DOHH2 (cell line): ENCODE measurements at regions not wholly inside any gene's neighbourhood (a gene's known extent, or its start where the extent isn't known, plus 50 kb on each side); places are given as distances from the start of the nearest gene placed in this dataset.

Source experiments
- EZH2phosphoT487 ChIP-seq: fragments of 200-600 bp; sonication (generic); IDR thresholded peaks from 2 replicates; pipeline ENCODE4 v1.6.1; 2017; ENCODE audit warnings: borderline replicate concordance, mild to moderate bottlenecking, antibody characterized with exemption, low read length, moderate library complexity, mixed read lengths
- TF ChIP-seq, protein P1 (sequence below): fragments of 200-600 bp; sonication (generic); IDR thresholded peaks from one replicate; pipeline ENCODE4 v1.5.1; 2014; ENCODE audit warnings: antibody characterized with exemption, mild to moderate bottlenecking, low read depth, low read length; ENCODE audit not compliant: poor library complexity, severe bottlenecking

DNA sequence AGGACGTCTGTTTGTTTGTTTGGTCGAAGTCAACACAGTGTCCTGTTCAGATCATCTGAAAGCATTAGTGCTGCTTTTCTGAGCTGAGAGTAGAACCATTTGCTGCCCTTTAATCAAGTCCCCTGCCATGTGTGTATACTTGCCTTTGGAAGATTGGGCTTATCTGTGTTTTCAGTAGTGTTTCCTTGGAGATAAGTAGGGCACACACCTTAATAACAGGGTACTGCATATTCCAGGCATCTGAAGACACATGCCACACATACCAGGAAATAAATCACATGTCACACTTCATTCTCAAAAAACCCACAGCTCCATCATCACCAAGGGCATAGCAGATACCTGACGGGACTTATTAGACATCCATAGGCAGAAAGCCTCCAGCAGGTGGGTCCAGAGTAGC lies 157.4 kb downstream of the SOX11 start:
- TF ChIP-seq, protein P1, sequence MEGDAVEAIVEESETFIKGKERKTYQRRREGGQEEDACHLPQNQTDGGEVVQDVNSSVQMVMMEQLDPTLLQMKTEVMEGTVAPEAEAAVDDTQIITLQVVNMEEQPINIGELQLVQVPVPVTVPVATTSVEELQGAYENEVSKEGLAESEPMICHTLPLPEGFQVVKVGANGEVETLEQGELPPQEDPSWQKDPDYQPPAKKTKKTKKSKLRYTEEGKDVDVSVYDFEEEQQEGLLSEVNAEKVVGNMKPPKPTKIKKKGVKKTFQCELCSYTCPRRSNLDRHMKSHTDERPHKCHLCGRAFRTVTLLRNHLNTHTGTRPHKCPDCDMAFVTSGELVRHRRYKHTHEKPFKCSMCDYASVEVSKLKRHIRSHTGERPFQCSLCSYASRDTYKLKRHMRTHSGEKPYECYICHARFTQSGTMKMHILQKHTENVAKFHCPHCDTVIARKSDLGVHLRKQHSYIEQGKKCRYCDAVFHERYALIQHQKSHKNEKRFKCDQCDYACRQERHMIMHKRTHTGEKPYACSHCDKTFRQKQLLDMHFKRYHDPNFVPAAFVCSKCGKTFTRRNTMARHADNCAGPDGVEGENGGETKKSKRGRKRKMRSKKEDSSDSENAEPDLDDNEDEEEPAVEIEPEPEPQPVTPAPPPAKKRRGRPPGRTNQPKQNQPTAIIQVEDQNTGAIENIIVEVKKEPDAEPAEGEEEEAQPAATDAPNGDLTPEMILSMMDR = no peak
- TF ChIP-seq EZH2phosphoT487 = no peak
